GM21619 (cell line): ENCODE measurements at regions not wholly inside any gene's neighbourhood (a gene's known extent, or its start where the extent isn't known, plus 50 kb on each side); places are given as distances from the start of the nearest gene placed in this dataset.
"Not testable (repeated sequence)": the region's sequence is repeated elsewhere in the genome, so short reads cannot be mapped to it uniquely, and the experiment has no call there.

ENCODE experiments used
- ATAC-seq: cut with Tn5 transposase; IDR thresholded peaks from one replicate; pipeline ENCODE4 v1.9.1; 2021; ENCODE audit not compliant: unreplicated experiment

GRCh38 chr10:109214891-109215290, 708.4 kb downstream of the XPNPEP1 start:
- ATAC-seq: not testable (repeated sequence)

GRCh38 chr10:109207361-109207760, 716.0 kb downstream of the XPNPEP1 start:
- ATAC-seq: no peak

- ATAC-seq: no peak
Measured at GRCh38 chr10:109205929-109206585, 717.3 kb downstream of the XPNPEP1 start.

- no peak for ATAC-seq
Measured at GRCh38 chr10:109203646-109204353, 719.5 kb downstream of the XPNPEP1 start.

- ATAC-seq: no peak
Measured at GRCh38 chr10:109202111-109202510, 721.2 kb downstream of the XPNPEP1 start.

GRCh38 chr10:109200646-109201045, 722.7 kb downstream of the XPNPEP1 start:
- ATAC-seq: no peak

GRCh38 chr10:109191823-109192222, 731.5 kb downstream of the XPNPEP1 start:
- ATAC-seq: no peak

- ATAC-seq: no peak
Measured at GRCh38 chr10:109191341-109191740, 732.0 kb downstream of the XPNPEP1 start.

GRCh38 chr10:109187677-109188076, 735.6 kb downstream of the XPNPEP1 start:
- no peak for ATAC-seq

- ATAC-seq: no peak
Measured at GRCh38 chr10:109183366-109183765, 739.9 kb downstream of the XPNPEP1 start.

GRCh38 chr10:109178591-109178990, 744.7 kb downstream of the XPNPEP1 start:
- ATAC-seq: no peak

GRCh38 chr10:109174526-109174925, 748.8 kb downstream of the XPNPEP1 start:
- no peak for ATAC-seq

- no peak for ATAC-seq
Measured at GRCh38 chr10:109173937-109174336, 749.4 kb downstream of the XPNPEP1 start.

- no peak for ATAC-seq
Measured at GRCh38 chr10:109173121-109173520, 750.2 kb downstream of the XPNPEP1 start.

- no peak for ATAC-seq
Measured at GRCh38 chr10:109166935-109167334, 756.4 kb downstream of the XPNPEP1 start.

GRCh38 chr10:109159351-109159750, 764.0 kb downstream of the XPNPEP1 start:
- ATAC-seq: no peak

- ATAC-seq: no peak
Measured at GRCh38 chr10:109156396-109156795, 766.9 kb downstream of the XPNPEP1 start.

GRCh38 chr10:109149666-109150350, 773.5 kb downstream of the XPNPEP1 start:
- ATAC-seq: no peak

- no peak for ATAC-seq
Measured at GRCh38 chr10:109127363-109127762, 795.9 kb downstream of the XPNPEP1 start.

GRCh38 chr10:109126541-109126940, 796.8 kb downstream of the XPNPEP1 start:
- ATAC-seq: no peak

GRCh38 chr10:109126016-109126415, 797.3 kb downstream of the XPNPEP1 start:
- ATAC-seq: no peak

GRCh38 chr10:109115179-109115578, 808.1 kb downstream of the XPNPEP1 start:
- ATAC-seq: no peak
